ENCODE measurements at regions not wholly inside any gene's neighbourhood (a gene's known extent, or its start where the extent isn't known, plus 50 kb on each side); places are given as distances from the start of the nearest gene placed in this dataset.

- TF ChIP-seq CTCF (conservative IDR thresholded peaks at IDR 0.05 in 1 of 2, IDR thresholded peaks at IDR 0.05 in 1 of 2; ENCODE audit: extremely low read depth in 1 of 2, insufficient read depth in 1 of 2, low read depth in 1 of 2, low read length in 2 of 2) (no peak), EZH2 (IDR thresholded peaks at IDR 0.05; ENCODE audit: borderline replicate concordance, low read length) (no peak)
Measured at GRCh38 chr13:103883698-103884097, 817.5 kb upstream of the SLC10A2 start.

All from mammary epithelial cell (primary cell).